ENCODE measurements at regions not wholly inside any gene's neighbourhood (a gene's known extent, or its start where the extent isn't known, plus 50 kb on each side); places are given as distances from the start of the nearest gene placed in this dataset.
A peak's percentile ranks its signal among the peaks of the same experiment; 100 is the strongest.

DNA sequence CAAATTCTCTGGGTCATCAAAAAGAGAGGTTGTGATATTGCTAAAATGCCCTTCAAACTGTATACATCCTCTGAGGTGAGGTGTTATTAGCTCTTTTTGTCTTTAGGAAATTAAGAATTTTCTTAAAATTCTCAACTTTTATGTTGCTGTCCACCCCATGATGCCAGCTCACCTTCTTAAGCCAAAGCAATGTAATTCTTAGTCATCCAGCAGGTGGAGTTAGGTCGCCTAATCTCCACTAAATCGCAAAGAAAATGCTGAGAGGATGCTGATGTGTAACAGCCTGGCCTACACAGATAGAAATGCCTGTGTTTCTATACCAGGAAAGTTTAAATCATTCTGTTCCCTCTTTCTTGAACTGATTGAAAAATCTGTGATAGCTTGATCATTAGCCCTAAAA, 770.2 kb upstream of the ALCAM start:
- Histone ChIP-seq H3K27me3 (ENCODE audit: control insufficient read depth in 3 of 3, insufficient read depth in 3 of 3, low read length in 2 of 3) (no peaks in the 10 kb centered on the region), H3K27ac (ENCODE audit: low read depth in 1 of 2, low read length in 1 of 2) (no peak overlapping the region), H3K4me1 (ENCODE audit: control insufficient read depth in 5 of 5, insufficient read depth in 5 of 5, low read length in 5 of 5) (no peaks in the 10 kb centered on the region), H3K36me3 (ENCODE audit: control insufficient read depth in 4 of 4, insufficient read depth in 4 of 4, low read length in 4 of 4) (no peaks in the 10 kb centered on the region), H3K4me3 (no peak overlapping the region), H3K9ac (ENCODE audit: insufficient read depth in 1 of 2, low read length in 2 of 2) (no peak overlapping the region), H3K9me3 (ENCODE audit: control insufficient read depth in 4 of 4, insufficient read depth in 3 of 4, low read length in 3 of 4) (no peaks in the 10 kb centered on the region)
- ATAC-seq (ENCODE audit: insufficient read depth, low FRiP score) = peak; percentile 60
- 23 to 25% methylated on average over 2 of the region's 2 CpGs for WGBS, 2 donors
- DNase-seq = peak in 2 of 3 donors; percentile 52 to 73
- TF ChIP-seq, protein P1, sequence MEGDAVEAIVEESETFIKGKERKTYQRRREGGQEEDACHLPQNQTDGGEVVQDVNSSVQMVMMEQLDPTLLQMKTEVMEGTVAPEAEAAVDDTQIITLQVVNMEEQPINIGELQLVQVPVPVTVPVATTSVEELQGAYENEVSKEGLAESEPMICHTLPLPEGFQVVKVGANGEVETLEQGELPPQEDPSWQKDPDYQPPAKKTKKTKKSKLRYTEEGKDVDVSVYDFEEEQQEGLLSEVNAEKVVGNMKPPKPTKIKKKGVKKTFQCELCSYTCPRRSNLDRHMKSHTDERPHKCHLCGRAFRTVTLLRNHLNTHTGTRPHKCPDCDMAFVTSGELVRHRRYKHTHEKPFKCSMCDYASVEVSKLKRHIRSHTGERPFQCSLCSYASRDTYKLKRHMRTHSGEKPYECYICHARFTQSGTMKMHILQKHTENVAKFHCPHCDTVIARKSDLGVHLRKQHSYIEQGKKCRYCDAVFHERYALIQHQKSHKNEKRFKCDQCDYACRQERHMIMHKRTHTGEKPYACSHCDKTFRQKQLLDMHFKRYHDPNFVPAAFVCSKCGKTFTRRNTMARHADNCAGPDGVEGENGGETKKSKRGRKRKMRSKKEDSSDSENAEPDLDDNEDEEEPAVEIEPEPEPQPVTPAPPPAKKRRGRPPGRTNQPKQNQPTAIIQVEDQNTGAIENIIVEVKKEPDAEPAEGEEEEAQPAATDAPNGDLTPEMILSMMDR (IDR thresholded peaks at IDR 0.05; ENCODE audit: control extremely low read depth, extremely low read depth) = peak; percentile 5

DNA sequence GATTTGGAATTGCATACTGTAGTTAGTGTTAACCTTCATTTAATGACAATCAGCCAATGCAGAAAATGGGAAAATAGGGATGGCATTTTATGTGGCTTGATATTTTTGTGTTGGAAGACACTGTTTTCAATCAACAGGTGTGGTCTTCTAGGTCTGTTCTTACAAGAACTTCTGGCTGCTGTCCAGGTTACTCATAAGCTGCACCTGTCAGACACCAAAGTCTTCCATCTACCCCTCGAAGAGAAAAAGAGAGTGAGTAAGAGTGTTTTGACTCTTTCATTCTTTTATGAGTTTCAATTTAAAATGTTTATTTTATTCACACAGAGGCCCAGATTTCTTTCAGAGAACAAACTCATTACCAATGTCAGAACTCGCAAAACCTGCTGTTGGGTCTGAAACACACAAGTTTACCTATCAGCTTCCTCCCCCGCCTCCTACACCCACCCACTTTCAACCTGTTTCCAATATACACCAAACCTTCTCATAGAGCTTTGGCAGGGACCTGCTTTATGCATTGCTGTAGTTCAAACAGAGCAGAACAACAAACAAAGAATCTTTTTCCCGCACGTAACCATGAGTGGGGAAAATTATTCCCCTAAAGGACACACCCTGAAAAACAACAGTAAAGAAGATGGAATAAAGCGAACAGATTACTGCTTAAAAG, 767.7 kb upstream of the ALCAM start:
- no peaks in the 10 kb centered on the region for H3K4me1 ChIP-seq (ENCODE audit: control insufficient read depth in 5 of 5, insufficient read depth in 5 of 5, low read length in 5 of 5)
- no peak overlapping the region for H3K27ac ChIP-seq (ENCODE audit: low read depth in 1 of 2, low read length in 1 of 2)
- no peak overlapping the region for H3K9ac ChIP-seq (ENCODE audit: insufficient read depth in 1 of 2, low read length in 2 of 2)
- no peaks in the 10 kb centered on the region for H3K36me3 ChIP-seq (ENCODE audit: control insufficient read depth in 4 of 4, insufficient read depth in 4 of 4, low read length in 4 of 4)
- no peaks in the 10 kb centered on the region for H3K9me3 ChIP-seq (ENCODE audit: control insufficient read depth in 4 of 4, insufficient read depth in 3 of 4, low read length in 3 of 4)
- ATAC-seq (ENCODE audit: insufficient read depth, low FRiP score) = no peak
- no peaks in the 10 kb centered on the region for H3K27me3 ChIP-seq (ENCODE audit: control insufficient read depth in 3 of 3, insufficient read depth in 3 of 3, low read length in 2 of 3)
- no peak overlapping the region for H3K4me3 ChIP-seq
- 63 to 83% methylated on average over 6 of the region's 6 CpGs for whole genome bisulfite sequencing, 2 donors
- peak in 2 of 3 donors; percentile 25 to 33 for DNase-seq
- TF ChIP-seq, protein P1 (IDR thresholded peaks at IDR 0.05; ENCODE audit: control extremely low read depth, extremely low read depth) = no peak

DNA sequence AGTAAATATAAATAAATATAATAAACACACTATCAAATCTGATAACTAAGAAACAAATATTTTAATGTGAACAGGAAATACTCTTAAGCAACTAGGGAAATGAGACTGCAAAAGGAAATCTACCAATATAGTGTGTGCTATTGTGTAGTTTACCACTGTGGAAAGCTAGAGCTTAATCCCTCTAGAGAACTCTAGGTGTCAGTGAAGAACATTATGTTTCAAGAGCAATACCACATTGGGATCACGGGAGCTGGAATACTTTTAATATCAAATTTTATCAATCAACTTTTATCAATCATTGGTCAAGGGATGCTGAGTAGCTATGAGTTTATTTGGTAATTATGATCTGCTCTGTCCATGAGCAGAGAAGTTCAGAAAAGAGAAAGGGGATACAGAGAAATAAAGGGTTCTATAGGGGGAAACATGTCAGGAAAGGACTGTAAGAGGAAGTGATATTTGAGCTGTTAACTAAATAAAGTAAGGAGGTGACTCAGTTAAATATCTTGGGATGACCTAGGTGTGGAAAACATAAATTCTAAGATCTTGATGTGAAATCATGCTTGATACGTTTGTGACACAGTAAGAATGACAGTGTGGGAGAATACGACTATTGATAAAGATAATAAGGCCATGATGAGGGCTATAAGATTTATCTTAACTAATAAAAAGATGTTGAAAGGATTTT, 762.2 kb upstream of the ALCAM start:
- no peak overlapping the region for H3K27ac ChIP-seq (ENCODE audit: low read depth in 1 of 2, low read length in 1 of 2)
- no peaks in the 10 kb centered on the region for H3K9me3 ChIP-seq (ENCODE audit: control insufficient read depth in 4 of 4, insufficient read depth in 3 of 4, low read length in 3 of 4)
- peak in 2 of 3 donors; percentile 37 to 44 for DNase-seq
- no peak overlapping the region for H3K9ac ChIP-seq (ENCODE audit: insufficient read depth in 1 of 2, low read length in 2 of 2)
- no peak for ATAC-seq (ENCODE audit: insufficient read depth, low FRiP score)
- no peaks in the 10 kb centered on the region for H3K4me1 ChIP-seq (ENCODE audit: control insufficient read depth in 5 of 5, insufficient read depth in 5 of 5, low read length in 5 of 5)
- no peaks in the 10 kb centered on the region for H3K36me3 ChIP-seq (ENCODE audit: control insufficient read depth in 4 of 4, insufficient read depth in 4 of 4, low read length in 4 of 4)
- no peaks in the 10 kb centered on the region for H3K27me3 ChIP-seq (ENCODE audit: control insufficient read depth in 3 of 3, insufficient read depth in 3 of 3, low read length in 2 of 3)
- WGBS, 2 donors = 58 to 63% methylated on average over 3 of the region's 3 CpGs
- H3K4me3 ChIP-seq = no peak overlapping the region
- TF ChIP-seq, protein P1 (IDR thresholded peaks at IDR 0.05; ENCODE audit: control extremely low read depth, extremely low read depth) = no peak

Measured in lung (tissue), 11 donors.